Body of pancreas (tissue), 4 donors: ENCODE measurements at regions not wholly inside any gene's neighbourhood (a gene's known extent, or its start where the extent isn't known, plus 50 kb on each side); places are given as distances from the start of the nearest gene placed in this dataset.

Source experiments
- CTCF ChIP-seq, 7 experiments: fragments of 450-650 bp in 4 of 7; fragments of 200-600 bp in 3 of 7; sonication (generic) in 3 of 7; IDR thresholded peaks; one replicate each; pipeline ENCODE4 v1.5.1; 2016 to 2019; ENCODE audit warnings: antibody characterized with exemption in 7 of 7
- POLR2A ChIP-seq, 3 donors: fragments of 450-650 bp; IDR thresholded peaks; one replicate each; pipeline ENCODE4 v1.6.1; 2016; ENCODE audit warnings: antibody characterized with exemption in 3 of 3, mild to moderate bottlenecking in 2 of 3

DNA sequence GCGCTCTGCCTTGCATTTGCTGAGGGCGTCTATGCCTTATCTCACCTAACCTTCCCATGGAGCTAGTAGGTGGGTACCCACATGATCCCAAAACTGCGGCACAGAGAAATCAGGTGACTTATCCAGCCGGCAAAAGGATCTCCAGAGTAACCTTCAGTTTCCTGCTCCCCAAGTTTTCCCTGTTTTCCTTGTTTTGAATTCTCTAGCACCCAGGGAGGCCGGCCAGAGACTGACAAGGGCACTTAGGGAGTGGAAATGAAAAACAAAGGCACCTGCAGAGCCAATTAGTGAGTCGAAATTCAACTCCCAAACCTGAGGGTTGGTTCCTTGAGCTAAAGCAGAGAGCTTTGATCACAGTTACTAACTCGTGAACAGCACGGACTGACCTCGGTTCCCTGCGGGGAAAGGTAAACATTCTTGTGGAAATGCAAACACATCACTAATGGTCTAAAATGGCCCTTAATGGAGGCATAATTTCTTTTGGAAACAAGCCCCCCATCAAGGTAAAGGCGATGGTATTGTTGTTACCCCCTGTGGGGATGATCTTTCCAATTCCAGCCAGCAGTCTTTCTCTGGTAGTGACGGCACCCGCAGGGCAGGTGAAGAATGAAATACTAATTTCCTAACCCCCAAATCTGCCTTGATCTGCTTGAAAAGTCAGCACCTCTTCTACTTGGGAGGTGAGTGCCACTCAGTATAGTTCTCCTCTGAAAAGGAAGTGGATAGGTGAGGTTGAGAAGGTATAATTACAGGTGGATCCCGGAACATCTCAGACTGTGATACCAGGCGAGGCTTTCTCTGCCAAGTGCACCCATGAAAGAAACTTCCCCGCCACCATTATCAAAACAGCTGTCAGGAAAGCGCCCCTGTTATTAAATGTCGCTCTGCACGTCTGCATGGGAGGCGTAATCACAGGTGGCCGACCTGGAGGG, 365.6 kb upstream of the AUTS2 start:
- no peak for TF ChIP-seq CTCF (IDR thresholded peaks at IDR 0.05)
- no peak for TF ChIP-seq POLR2A (IDR thresholded peaks at IDR 0.05)
